ENCODE measurements at regions not wholly inside any gene's neighbourhood (a gene's known extent, or its start where the extent isn't known, plus 50 kb on each side); places are given as distances from the start of the nearest gene placed in this dataset.

GRCh38 chr16:73572135-73572828 is 524.4 kb upstream of the ZFHX3 start:
- Histone ChIP-seq H3K79me1 (ENCODE audit: low read depth in 1 of 2, low read length in 2 of 2) (no peaks in the 10 kb centered on the region), H2AFZ (replicated peaks; ENCODE audit: low read length, poor library complexity) (no peak overlapping the region), H2BK15ac (ENCODE audit: low read depth, low read length) (no peak overlapping the region), H3K27ac (ENCODE audit: insufficient read depth, low read length) (no peak overlapping the region), H3K4ac (ENCODE audit: low read depth, low read length) (no peak overlapping the region), H2AK9ac (replicated peaks; ENCODE audit: low read depth, low read length, poor library complexity) (no peak overlapping the region), H3K9me3 (ENCODE audit: control insufficient read depth, insufficient read depth, low read length) (no peaks in the 10 kb centered on the region), H3K36me3 (ENCODE audit: control insufficient read depth, insufficient read depth, low read length) (no peaks in the 10 kb centered on the region), H4K20me1 (ENCODE audit: insufficient read depth, low read length) (no peaks in the 10 kb centered on the region), H4K8ac (ENCODE audit: low read depth in 2 of 2, low read length in 2 of 2) (no peak overlapping the region), H2BK120ac (ENCODE audit: low read depth, low read length) (no peak overlapping the region), H4K5ac (ENCODE audit: low read depth, low read length) (no peak overlapping the region), H3K27me3 (ENCODE audit: control insufficient read depth, insufficient read depth, low read length) (no peaks in the 10 kb centered on the region), H3K9me1 (ENCODE audit: insufficient read depth, low read length) (no peaks in the 10 kb centered on the region), H2BK20ac (ENCODE audit: low read depth, low read length) (no peak overlapping the region), H4K91ac (ENCODE audit: insufficient read depth, low read depth, low read length) (no peak overlapping the region), H3K4me3 (ENCODE audit: insufficient read depth, low read depth, low read length) (no peak overlapping the region), H3K23ac (ENCODE audit: low read depth, low read length) (no peak overlapping the region), H3K4me2 (ENCODE audit: low read depth, low read length) (no peak overlapping the region), H3K18ac (ENCODE audit: low read depth, low read length) (no peak overlapping the region), H2BK5ac (ENCODE audit: low read depth, low read length, poor library complexity, severe bottlenecking) (no peak overlapping the region), H2AK5ac (ENCODE audit: low read depth, low read length) (no peak overlapping the region), H3K4me1 (ENCODE audit: control insufficient read depth, insufficient read depth, low read length) (no peaks in the 10 kb centered on the region), H3K14ac (replicated peaks; ENCODE audit: low read depth, low read length) (no peak overlapping the region), H3K56ac (ENCODE audit: extremely low read depth, insufficient read depth, low read length) (no peak overlapping the region), H3K9ac (ENCODE audit: low read depth, low read length) (no peak overlapping the region)
- BruUV-seq (replicated peaks), result no TSS peak
- DNase-seq (no peak), ATAC-seq (ENCODE audit: low read depth) (no peak)
- in situ Hi-C loops (cut with MboI; ENCODE audit: low sequenced_read_pairs), result no loop called here
- intact Hi-C loops (cut with micrococcal nuclease), result no loop called here
- 8% methylated on average over 2 of the region's 8 CpGs; no CpG with 5 or more reads in 1 of the 2 experiments for WGBS, 2 experiments (ENCODE audit: extremely low coverage in 2 of 2, insufficient read length in 1 of 2)
- ChIA-PET CTCF (interaction anchor here (0.6 to 0.7 kb wide), 2 partner anchors 28 to 70 kb away, joined by 3 to 7 read pairs; no protein-coding TSS in a partner anchor), POLR2A (ENCODE audit: unreplicated experiment) (interaction anchor here (0.6 kb wide), 1 partner anchor 23 kb away, joined by 6 read pairs; no protein-coding TSS in a partner anchor)
- dilution Hi-C loops (cut with HindIII; ENCODE audit: low sequenced_read_pairs, unreplicated experiment), result no loop called here
- no peak for TF ChIP-seq MAZ (IDR thresholded peaks at IDR 0.05; ENCODE audit: borderline replicate concordance, low read depth, low read length)
- TF ChIP-seq RCOR1 (IDR thresholded peaks at IDR 0.05; ENCODE audit: insufficient replicate concordance, low read length), result no peak
- TF ChIP-seq, protein P1, sequence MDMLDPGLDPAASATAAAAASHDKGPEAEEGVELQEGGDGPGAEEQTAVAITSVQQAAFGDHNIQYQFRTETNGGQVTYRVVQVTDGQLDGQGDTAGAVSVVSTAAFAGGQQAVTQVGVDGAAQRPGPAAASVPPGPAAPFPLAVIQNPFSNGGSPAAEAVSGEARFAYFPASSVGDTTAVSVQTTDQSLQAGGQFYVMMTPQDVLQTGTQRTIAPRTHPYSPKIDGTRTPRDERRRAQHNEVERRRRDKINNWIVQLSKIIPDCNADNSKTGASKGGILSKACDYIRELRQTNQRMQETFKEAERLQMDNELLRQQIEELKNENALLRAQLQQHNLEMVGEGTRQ (IDR thresholded peaks at IDR 0.05; ENCODE audit: low read depth, low read length), result no peak
- TF ChIP-seq RFX5 (IDR thresholded peaks at IDR 0.05; ENCODE audit: low read depth, low read length), result no peak
- TF ChIP-seq ELK1 (IDR thresholded peaks at IDR 0.05; ENCODE audit: borderline replicate concordance, low read depth, low read length), result no peak
- no peak for TF ChIP-seq RAD21 (IDR thresholded peaks at IDR 0.05; ENCODE audit: low read length)
- no peak for TF ChIP-seq CHD1 (IDR thresholded peaks at IDR 0.05; ENCODE audit: low read depth, low read length)
- no peak for TF ChIP-seq CTCF (conservative IDR thresholded peaks at IDR 0.05; ENCODE audit: low read depth, low read length)
- no peak for TF ChIP-seq BHLHE40 (IDR thresholded peaks at IDR 0.05; ENCODE audit: low read depth, low read length)
- TF ChIP-seq MAFK (IDR thresholded peaks at IDR 0.05; ENCODE audit: low read depth, low read length), result no peak
- TF ChIP-seq FOS (IDR thresholded peaks at IDR 0.05; ENCODE audit: low read depth, low read length), result no peak
- no peak for TF ChIP-seq CEBPB (IDR thresholded peaks at IDR 0.05; ENCODE audit: low read depth, low read length)
- no peak for TF ChIP-seq NFE2L2 (IDR thresholded peaks at IDR 0.05; ENCODE audit: low read depth, low read length)
- no peak for TF ChIP-seq SMC3 (IDR thresholded peaks at IDR 0.05; ENCODE audit: low read depth, low read length)
- no peak for TF ChIP-seq MXI1 (IDR thresholded peaks at IDR 0.05; ENCODE audit: borderline replicate concordance, low read depth, low read length)
- TF ChIP-seq POLR2A (IDR thresholded peaks at IDR 0.05; ENCODE audit: low read depth, low read length), result no peak
